Stimulated activated CD4-positive, alpha-beta T cell treated with anti-CD3 and anti-CD28 coated beads, Interleukin-15, amount 100 ng/mL, for 24 hours (primary cell): ENCODE measurements at regions not wholly inside any gene's neighbourhood (a gene's known extent, or its start where the extent isn't known, plus 50 kb on each side); places are given as distances from the start of the nearest gene placed in this dataset.
A peak's percentile ranks its signal among the peaks of the same experiment; 100 is the strongest.
"Not testable (repeated sequence)": the region's sequence is repeated elsewhere in the genome, so short reads cannot be mapped to it uniquely, and the experiment has no call there.

Experiments used
- DNase-seq: peaks from one replicate; pipeline ENCODE4 v3.0.0-alpha.2; 2020

GRCh38 chr2:90237923-90238361, 1546.5 kb downstream of the RPIA start:
- DNase-seq: peak; percentile 23

DNA sequence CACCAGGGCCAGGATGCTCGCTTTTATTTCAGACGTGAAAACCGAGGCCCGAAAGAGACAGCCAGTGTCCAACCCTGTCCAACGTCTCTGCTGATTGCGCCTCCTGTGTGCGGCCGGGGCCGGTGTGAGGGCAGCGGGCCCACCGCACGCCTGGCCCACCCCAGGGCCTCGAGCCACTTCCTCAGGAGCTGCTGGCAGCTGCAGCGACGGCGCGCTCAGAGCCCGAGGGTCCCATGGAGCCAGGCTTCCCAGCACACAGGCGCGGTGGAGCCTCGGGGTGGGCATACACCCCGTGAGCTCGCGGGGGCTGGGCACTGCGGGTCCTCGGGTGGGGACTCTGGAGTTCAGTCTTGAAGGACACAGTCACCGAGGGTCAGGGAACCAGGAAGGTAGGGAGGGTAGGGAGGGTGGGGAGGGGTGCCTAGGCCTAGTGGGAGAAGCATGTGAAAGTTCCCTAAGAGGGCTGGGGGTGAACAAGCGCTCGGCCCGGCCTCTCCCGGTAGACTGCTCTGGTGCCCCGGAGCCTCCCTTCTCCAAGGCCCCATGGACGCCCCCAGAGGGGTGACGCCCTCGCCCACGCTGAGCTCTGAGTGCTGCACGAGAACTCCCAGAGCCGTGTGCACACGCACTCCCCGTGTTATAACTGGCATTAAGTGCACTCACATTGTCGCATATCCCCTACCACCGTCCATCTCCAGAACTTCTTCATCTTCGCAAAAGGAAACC, 1547.2 kb downstream of the RPIA start:
- DNase-seq: not testable (repeated sequence)

- not testable (repeated sequence) for DNase-seq
Observed at GRCh38 chr2:90239769-90240168, 1548.3 kb downstream of the RPIA start.

GRCh38 chr2:90244902-90245765, 1553.7 kb downstream of the RPIA start:
- not testable (repeated sequence) for DNase-seq

DNA sequence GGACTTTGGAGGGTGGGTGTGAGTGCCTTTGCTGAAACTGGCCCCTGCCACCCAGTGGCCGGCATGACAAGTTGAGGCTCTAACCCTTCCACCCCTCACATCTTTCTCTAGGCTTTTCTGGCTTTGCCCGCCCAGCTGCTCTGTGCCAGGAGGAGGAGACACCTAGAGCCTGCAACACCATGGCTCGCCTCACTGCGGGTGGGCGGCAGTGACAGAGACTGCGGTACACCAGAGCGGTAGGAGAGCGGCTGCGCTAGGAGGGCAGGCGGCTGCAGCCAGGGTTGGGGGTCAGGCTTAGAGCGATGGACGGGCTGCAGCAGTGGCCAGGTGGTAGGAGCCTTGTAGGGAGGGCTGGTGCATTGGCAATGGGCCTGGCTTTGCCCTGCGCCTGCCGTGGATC, 1556.9 kb downstream of the RPIA start:
- not testable (repeated sequence) for DNase-seq

- not testable (repeated sequence) for DNase-seq
Observed at GRCh38 chr2:90250350-90250749, 1558.9 kb downstream of the RPIA start.

DNA sequence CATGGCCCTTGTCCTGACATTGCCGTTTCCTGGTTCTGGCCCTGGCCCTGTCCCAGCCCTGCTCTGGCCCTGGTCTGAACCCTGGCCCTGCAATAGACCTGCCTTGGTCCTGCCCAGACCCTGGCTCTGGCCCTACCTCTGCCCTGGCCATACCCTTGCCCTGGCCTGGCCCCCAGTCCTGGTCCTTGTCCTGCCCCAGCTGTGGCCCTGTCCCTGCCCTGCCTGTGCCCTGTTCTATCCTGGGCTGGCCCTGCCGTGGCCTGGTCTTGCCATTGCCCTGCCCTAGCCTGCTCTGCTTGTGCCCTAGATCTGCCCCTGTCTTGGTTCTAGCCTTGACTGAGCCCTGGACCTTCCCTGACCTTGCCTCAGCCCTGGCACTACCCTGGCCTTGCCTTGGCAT, 1560.1 kb downstream of the RPIA start:
- DNase-seq: not testable (repeated sequence)

- not testable (repeated sequence) for DNase-seq
Observed at GRCh38 chr2:90253306-90253705, 1561.8 kb downstream of the RPIA start.

GRCh38 chr2:90266888-90267287, 1575.4 kb downstream of the RPIA start:
- DNase-seq: not testable (repeated sequence)

DNA sequence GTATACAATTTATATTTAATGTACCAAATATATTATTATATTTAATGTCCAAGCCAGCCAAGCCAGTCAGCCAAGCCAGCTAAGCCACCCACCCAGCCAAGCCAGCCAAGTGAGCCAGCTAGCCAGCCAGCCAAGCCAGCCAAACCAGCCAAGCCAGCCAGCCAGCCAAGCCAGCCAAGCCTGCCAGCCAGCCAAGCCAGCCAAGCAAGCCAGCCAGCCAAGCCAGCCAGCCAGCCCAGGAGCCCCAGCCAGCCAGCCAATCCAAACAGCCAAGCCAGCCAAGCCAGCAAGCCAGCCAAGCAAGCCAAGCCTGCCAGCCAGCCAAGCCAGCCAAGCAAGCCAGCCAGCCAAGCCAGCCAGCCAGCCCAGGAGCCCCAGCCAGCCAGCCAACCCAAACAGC, 1596.3 kb downstream of the RPIA start:
- not testable (repeated sequence) for DNase-seq

GRCh38 chr2:90288396-90288795, 1596.9 kb downstream of the RPIA start:
- DNase-seq: not testable (repeated sequence)

- not testable (repeated sequence) for DNase-seq
Observed at GRCh38 chr2:90289291-90289980, 1598.0 kb downstream of the RPIA start.

DNA sequence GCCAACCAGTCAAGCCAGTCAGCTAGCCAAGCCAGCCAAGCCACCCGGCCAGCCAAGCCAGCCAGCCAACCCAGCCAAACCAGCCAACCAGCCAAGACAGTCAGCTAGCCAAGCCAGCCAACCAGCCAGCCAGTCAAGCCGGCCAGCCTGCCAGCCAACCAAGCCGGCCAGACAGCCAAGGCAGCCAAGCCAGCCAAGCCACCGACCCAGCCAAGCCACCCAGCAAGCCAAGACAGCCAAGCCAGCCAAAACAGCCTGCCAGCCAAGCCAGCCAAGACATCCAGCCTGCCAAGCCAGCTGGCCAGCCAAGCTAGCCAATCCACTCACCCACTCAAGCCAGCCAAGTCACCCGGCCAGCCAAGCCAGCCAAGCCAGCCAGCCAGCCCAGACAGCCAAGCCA, 1599.2 kb downstream of the RPIA start:
- not testable (repeated sequence) for DNase-seq

DNA sequence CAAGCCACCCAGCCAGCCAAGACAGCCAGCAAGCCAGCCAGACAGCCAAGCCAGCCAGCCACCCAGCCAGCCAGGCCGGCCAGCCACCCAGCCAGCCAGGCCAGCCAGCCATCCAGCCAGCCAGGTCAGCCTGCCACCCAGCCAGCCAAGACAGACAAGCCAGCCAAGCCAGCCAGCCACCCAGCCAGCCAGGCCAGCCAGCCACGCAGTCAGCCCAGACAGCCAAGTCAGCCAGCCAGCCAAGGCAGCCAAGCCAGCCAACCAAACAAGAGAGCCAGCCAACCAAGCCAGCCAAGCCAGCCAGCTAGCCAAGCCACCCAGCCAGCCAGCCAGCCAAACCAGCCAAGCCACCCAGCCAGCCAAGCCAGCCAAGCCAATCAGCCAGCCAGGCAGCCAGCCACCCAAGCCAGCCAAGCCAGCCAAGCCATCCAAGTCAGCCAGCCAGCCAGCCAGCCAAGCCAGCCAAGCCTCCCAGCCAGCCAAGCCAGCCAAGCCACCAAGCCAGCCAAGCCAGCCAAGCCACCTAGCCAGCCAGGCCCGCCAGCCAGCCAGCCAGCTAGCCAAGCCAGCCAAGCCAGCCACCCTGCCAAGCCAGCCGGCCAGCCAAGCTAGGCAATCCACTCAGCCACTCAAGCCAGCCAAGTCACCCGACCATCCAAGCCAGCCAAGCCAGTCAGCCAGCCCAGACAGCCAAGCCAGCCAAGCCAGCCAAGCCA, 1599.9 kb downstream of the RPIA start:
- DNase-seq: not testable (repeated sequence)

GRCh38 chr2:90291934-90292333, 1600.5 kb downstream of the RPIA start:
- DNase-seq: not testable (repeated sequence)

DNA sequence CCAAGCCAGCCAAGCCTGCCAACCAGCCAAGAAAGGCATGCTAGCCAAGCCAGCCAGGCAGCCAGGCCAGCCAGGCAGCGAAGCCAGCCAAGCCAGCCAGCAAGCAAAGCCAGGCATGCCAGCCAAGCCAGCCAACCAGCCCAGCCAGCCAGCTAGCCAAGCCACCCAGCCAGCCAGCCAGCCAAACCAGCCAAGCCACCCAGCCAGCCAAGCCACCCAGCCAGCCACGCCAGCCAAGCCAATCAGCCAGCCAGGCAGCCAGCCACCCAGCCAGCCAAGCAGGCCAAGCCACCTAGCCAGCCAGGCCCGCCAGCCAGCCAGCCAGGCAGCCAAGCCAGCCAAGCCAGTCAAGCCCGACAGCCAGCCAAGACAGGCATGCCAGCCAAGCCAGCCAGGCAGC, 1601.0 kb downstream of the RPIA start:
- not testable (repeated sequence) for DNase-seq

GRCh38 chr2:90293224-90293623, 1601.8 kb downstream of the RPIA start:
- DNase-seq: not testable (repeated sequence)

GRCh38 chr2:90293806-90294205, 1602.3 kb downstream of the RPIA start:
- not testable (repeated sequence) for DNase-seq

GRCh38 chr2:90295036-90295750, 1603.7 kb downstream of the RPIA start:
- DNase-seq: not testable (repeated sequence)

GRCh38 chr2:90296484-90296777, 1605.0 kb downstream of the RPIA start:
- DNase-seq: not testable (repeated sequence)

- DNase-seq: not testable (repeated sequence)
Observed at GRCh38 chr2:90297701-90298100, 1606.2 kb downstream of the RPIA start.
